Effector memory CD8-positive, alpha-beta T cell (primary cell): ENCODE measurements at regions not wholly inside any gene's neighbourhood (a gene's known extent, or its start where the extent isn't known, plus 50 kb on each side); places are given as distances from the start of the nearest gene placed in this dataset.

ENCODE experiments used
- ATAC-seq: fragments of 150-1000 bp; cut with Tn5 transposase; replicated peaks from 2 replicates; pipeline ENCODE4 v1.10.0; 2021; ENCODE audit warnings: mild to moderate bottlenecking, moderate library complexity
- DNase-seq, 3 experiments: peaks; one replicate each; pipeline ENCODE4 v3.0.0; 2021
- H3K27ac Mint-ChIP-seq, 2 donors: one replicate each; pipeline ENCODE4 v1.8.0; 2022; ENCODE audit warnings: mild to moderate bottlenecking in 2 of 2, mixed read lengths in 2 of 2, moderate library complexity in 2 of 2
- H3K27me3 Mint-ChIP-seq, 2 donors: one replicate each; pipeline ENCODE4 v1.8.0; 2022; ENCODE audit warnings: mixed read lengths in 2 of 2
- H3K36me3 Mint-ChIP-seq: one replicate; pipeline ENCODE4 v1.8.0; 2022; ENCODE audit warnings: mild to moderate bottlenecking, moderate library complexity, mixed read lengths; ENCODE audit not compliant: insufficient read depth
- H3K4me1 Mint-ChIP-seq, 2 donors: one replicate each; pipeline ENCODE4 v1.8.0; 2022; ENCODE audit warnings: low read depth in 2 of 2, mixed read lengths in 2 of 2
- H3K4me3 Mint-ChIP-seq, 2 donors: one replicate each; pipeline ENCODE4 v1.8.0; 2022; ENCODE audit warnings: mild to moderate bottlenecking in 2 of 2, mixed read lengths in 2 of 2, moderate library complexity in 2 of 2
- H3K9me3 Mint-ChIP-seq, 2 donors: one replicate each; pipeline ENCODE4 v1.8.0; 2022; ENCODE audit warnings: mixed read lengths in 2 of 2

DNA sequence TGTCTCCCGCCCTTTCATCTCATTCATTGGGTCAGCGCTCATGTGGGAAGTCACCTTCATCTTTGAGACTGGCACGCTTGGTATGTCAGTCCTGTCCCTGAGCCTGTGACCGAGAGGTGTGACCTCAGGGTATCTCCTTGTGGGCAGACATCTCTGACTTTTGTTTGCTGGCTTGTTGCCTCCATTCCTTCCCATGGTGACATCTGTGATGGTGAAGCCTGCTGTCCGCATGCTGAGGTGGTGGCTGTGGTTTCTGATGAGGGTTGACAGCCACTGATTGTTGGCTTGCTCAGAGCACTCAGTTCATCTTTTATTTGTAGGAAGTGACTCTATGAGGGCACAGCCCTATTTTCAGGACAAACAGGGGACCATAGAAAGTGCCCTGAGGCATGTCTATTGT, 139.2 kb downstream of the SLC4A3 start:
- H3K36me3 Mint-ChIP-seq = no peaks in the 10 kb centered on the region
- ATAC-seq (no peak), DNase-seq (no peak)
- H3K27ac Mint-ChIP-seq = no peak overlapping the region
- H3K4me3 Mint-ChIP-seq = no peak overlapping the region
- peaks cover 3 to 7% of the 10 kb centered on the region in 2 donors for H3K9me3 Mint-ChIP-seq
- H3K4me1 Mint-ChIP-seq = no peaks in the 10 kb centered on the region
- peaks cover 16 to 19% of the 10 kb centered on the region in 2 donors for H3K27me3 Mint-ChIP-seq

DNA sequence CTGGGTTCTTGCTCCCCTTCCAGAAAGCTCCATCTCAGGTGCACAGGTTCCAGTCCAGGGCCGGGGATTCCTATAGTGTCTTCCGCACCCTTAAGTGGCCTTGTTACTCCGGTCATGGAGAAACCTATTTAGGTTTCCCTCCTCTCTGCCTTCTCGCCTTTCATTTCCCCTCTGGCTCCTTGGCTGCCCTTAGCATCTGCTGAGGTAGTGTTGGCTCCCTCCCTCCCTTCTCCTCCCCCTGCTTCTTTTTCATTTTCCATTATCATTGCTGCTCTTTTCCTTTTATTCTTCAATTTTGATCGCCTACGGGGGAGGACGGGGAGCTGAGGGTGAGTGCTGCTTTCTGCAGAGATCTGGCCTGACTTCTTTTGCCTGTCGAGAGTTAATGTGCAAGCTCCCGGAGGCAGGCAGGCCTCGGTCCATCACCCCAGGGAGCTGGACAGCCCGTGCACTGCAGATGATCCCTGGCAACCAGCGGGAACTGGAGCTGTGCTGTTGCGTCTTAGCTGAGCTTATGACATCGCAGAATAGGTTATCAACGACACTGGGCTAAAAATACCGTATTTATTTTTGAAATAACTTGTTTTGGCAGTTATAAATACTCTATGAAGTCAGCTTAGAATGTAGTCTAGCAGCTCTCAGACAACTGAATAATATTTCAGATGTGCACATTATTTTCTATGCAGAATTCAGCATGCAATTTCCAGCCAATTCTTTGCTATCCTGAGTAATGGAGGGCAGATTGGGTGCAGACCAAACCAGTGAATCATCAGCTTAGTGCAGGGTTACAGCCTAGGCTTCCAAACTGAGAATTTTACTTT, 141.9 kb downstream of the SLC4A3 start:
- no peaks in the 10 kb centered on the region for H3K36me3 Mint-ChIP-seq
- H3K27ac Mint-ChIP-seq = no peak overlapping the region
- H3K9me3 Mint-ChIP-seq = peaks cover 3 to 7% of the 10 kb centered on the region in 2 donors
- H3K4me3 Mint-ChIP-seq = no peak overlapping the region
- DNase-seq (no peak), ATAC-seq (no peak)
- H3K4me1 Mint-ChIP-seq = no peaks in the 10 kb centered on the region
- peaks cover 19 to 37% of the 10 kb centered on the region in 2 donors for H3K27me3 Mint-ChIP-seq

- Mint-ChIP-seq H3K4me1 (no peaks in the 10 kb centered on the region), H3K36me3 (no peaks in the 10 kb centered on the region), H3K27me3 (peaks cover 18 to 55% of the 10 kb centered on the region in 2 donors), H3K27ac (no peak overlapping the region), H3K4me3 (no peak overlapping the region), H3K9me3 (peaks cover 3 to 7% of the 10 kb centered on the region in 2 donors)
- ATAC-seq (no peak), DNase-seq (no peak)
These were observed 144.7 kb downstream of the SLC4A3 start for GRCh38 chr2:219772103-219772635.

GRCh38 chr2:219772697-219773096, 145.3 kb downstream of the SLC4A3 start:
- peaks cover 3 to 6% of the 10 kb centered on the region in 2 donors for H3K9me3 Mint-ChIP-seq
- no peak for ATAC-seq
- H3K36me3 Mint-ChIP-seq = no peaks in the 10 kb centered on the region
- no peak overlapping the region for H3K27ac Mint-ChIP-seq
- no peak for DNase-seq
- H3K4me1 Mint-ChIP-seq = no peaks in the 10 kb centered on the region
- peaks cover 18 to 58% of the 10 kb centered on the region in 2 donors for H3K27me3 Mint-ChIP-seq
- H3K4me3 Mint-ChIP-seq = no peak overlapping the region

DNA sequence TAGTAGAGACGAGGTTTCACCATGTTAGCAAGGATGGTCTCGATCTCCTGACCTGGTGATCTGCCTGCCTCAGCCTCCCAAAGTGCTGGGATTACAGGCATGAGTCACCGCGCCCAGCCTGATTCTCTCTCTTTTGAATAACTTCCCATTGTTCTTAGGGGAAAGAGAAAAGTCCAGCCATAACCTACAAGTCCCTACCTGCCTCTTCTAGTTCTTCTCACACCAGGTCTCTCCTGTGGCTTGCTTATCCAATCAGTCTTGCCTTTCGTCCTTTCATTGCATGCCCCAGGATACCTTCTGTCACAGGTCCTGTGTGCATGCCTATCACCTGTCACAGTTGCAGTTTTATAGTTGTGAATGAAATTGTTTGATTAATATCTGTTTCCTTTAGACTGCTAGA, 148.1 kb downstream of the SLC4A3 start:
- Mint-ChIP-seq H3K4me1 (no peaks in the 10 kb centered on the region), H3K27me3 (peaks cover 12 to 53% of the 10 kb centered on the region in 2 donors), H3K36me3 (no peaks in the 10 kb centered on the region), H3K27ac (no peak overlapping the region), H3K9me3 (no peaks in the 10 kb centered on the region), H3K4me3 (no peak overlapping the region)
- ATAC-seq = no peak
- DNase-seq = no peak

DNA sequence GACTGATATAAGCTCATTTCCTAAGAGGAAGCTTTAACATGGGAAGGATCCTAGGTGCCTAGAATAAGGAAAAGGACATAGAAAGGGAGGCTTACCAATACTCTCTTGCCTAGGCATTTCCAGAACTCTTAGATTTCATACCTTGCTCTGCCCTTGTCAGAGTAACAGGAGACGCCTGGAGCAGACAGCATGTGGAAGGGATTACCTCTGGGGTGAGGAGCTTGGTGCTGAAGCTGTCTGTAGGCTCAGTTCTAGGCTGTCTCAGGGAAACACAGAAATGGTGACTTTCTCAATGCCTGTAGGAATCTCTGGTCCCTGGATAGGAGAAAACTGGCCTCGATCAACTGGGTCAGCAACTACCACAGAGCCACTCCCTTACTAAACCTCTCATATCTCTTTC, 150.0 kb downstream of the SLC4A3 start:
- H3K9me3 Mint-ChIP-seq = no peaks in the 10 kb centered on the region
- peaks cover 12 to 52% of the 10 kb centered on the region in 2 donors for H3K27me3 Mint-ChIP-seq
- H3K27ac Mint-ChIP-seq = no peak overlapping the region
- H3K36me3 Mint-ChIP-seq = no peaks in the 10 kb centered on the region
- no peaks in the 10 kb centered on the region for H3K4me1 Mint-ChIP-seq
- no peak overlapping the region for H3K4me3 Mint-ChIP-seq
- no peak for ATAC-seq
- DNase-seq = no peak

DNA sequence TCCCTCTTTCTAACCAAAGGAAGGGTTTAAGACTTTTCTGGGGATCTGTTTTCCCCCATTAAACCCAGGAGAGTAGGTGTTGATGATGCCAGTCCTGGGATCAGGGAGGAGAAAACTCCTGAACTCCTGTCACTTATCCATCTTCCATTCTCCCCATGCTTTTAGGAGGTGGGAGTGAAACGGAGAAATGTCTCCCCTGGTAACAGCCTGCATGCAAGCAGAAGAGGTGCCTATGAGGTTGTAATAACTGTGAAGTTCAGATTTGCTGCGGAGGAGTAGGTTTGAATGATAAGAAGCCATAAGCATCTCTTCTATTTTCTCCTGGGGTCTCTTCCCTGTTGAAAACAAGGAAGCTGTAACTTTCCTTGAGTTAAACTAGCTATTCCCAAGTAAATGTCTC, 150.8 kb downstream of the SLC4A3 start:
- H3K36me3 Mint-ChIP-seq = no peaks in the 10 kb centered on the region
- no peak overlapping the region for H3K27ac Mint-ChIP-seq
- DNase-seq (no peak), ATAC-seq (no peak)
- H3K27me3 Mint-ChIP-seq = peaks cover 17 to 44% of the 10 kb centered on the region in 2 donors
- H3K4me3 Mint-ChIP-seq = no peak overlapping the region
- no peaks in the 10 kb centered on the region for H3K4me1 Mint-ChIP-seq
- no peaks in the 10 kb centered on the region for H3K9me3 Mint-ChIP-seq

DNA sequence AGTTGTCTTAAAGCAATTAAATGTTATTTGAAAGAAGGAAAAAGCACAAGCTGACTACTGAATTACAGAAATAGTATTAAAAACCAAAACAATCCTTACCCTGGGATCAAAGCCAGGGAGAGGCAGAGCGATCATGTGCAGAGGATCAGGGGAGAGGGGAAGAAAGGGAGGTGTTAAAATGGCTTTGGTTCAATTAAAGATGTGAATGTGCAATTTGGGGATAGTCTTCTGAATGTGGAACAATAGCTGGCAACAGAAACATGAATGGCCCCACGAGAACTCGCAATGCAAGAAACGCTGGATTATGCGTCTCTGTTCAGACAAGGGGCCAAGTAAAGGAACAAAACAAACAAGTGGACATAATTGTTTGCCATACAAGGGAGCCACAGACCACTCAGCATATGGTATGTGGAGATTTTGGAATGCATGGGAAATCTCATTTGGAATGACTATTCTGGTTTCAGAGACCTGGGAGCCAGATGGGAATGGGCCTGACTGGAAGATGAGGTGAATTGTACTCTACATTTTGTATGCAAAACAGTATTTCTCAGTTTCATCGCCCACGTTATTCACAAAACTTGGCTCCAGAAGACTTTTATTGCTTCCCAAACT, 155.4 kb downstream of the SLC4A3 start:
- no peak overlapping the region for H3K4me3 Mint-ChIP-seq
- ATAC-seq = no peak
- no peaks in the 10 kb centered on the region for H3K9me3 Mint-ChIP-seq
- H3K27me3 Mint-ChIP-seq = peaks cover 11 to 34% of the 10 kb centered on the region in 2 donors
- no peak for DNase-seq
- H3K27ac Mint-ChIP-seq = no peak overlapping the region
- H3K4me1 Mint-ChIP-seq = no peaks in the 10 kb centered on the region
- H3K36me3 Mint-ChIP-seq = no peaks in the 10 kb centered on the region

DNA sequence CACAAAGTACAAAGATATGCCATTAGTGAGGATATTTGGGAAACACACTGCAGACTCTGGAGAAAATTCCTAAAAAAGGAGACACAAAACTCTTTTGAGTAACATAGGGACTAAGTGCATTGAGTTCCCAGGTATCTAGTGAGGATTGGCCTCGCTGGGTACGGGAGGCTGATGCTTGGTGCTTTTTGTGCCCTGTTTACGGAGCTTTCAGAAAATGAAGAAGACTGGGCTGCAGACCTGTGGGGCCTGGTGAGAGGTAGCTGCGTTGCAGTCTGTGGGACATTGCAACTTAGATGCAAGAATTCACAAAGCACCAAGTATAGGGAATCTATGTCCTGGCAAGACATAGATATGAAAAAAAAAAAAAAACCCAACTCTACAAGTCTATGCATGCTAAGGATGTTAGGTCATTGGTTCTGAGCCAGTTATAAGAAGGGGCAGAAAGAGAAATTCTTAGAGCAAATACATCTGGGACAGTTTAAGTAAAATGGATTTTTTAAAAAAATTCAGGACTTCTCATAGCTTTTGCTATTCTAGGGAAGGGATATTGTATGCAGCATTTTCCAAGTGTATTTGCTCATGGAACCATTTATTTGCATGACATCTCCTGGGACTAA, 156.0 kb downstream of the SLC4A3 start:
- no peaks in the 10 kb centered on the region for H3K36me3 Mint-ChIP-seq
- peaks cover 6 to 27% of the 10 kb centered on the region in 2 donors for H3K27me3 Mint-ChIP-seq
- H3K4me1 Mint-ChIP-seq = no peaks in the 10 kb centered on the region
- no peak for DNase-seq
- no peaks in the 10 kb centered on the region for H3K9me3 Mint-ChIP-seq
- H3K4me3 Mint-ChIP-seq = no peak overlapping the region
- no peak overlapping the region for H3K27ac Mint-ChIP-seq
- ATAC-seq = no peak

DNA sequence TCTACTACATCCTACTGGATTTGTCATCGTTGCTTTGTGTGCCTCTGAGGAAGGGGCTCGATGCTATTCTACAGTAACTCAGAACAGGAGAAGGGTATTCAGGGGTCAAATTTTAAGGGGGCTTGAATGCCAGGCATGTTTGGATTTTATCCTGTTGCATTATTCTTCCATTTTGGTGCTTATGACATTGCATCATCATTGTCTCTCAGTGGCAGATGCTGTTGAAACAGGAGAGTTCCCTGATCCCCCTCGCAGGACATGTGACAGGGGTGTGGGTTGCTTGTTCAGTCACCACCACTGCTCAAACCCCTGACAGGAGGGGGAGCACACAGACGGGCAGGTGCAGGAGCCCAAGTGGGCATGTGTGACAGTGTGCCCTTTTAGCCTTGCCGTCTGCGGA, 156.7 kb downstream of the SLC4A3 start:
- H3K36me3 Mint-ChIP-seq = no peaks in the 10 kb centered on the region
- H3K27ac Mint-ChIP-seq = no peak overlapping the region
- peaks cover 6 to 26% of the 10 kb centered on the region in 2 donors for H3K27me3 Mint-ChIP-seq
- DNase-seq (no peak), ATAC-seq (no peak)
- H3K9me3 Mint-ChIP-seq = no peaks in the 10 kb centered on the region
- H3K4me1 Mint-ChIP-seq = no peaks in the 10 kb centered on the region
- H3K4me3 Mint-ChIP-seq = no peak overlapping the region

GRCh38 chr2:219789476-219789875, 162.0 kb downstream of the SLC4A3 start:
- Mint-ChIP-seq H3K4me1 (no peaks in the 10 kb centered on the region), H3K36me3 (no peaks in the 10 kb centered on the region), H3K27ac (no peak overlapping the region), H3K9me3 (peaks cover 0 to 2% of the 10 kb centered on the region in 2 donors), H3K27me3 (peaks cover 0 to 24% of the 10 kb centered on the region in 2 donors), H3K4me3 (no peak overlapping the region)
- DNase-seq (no peak), ATAC-seq (no peak)

DNA sequence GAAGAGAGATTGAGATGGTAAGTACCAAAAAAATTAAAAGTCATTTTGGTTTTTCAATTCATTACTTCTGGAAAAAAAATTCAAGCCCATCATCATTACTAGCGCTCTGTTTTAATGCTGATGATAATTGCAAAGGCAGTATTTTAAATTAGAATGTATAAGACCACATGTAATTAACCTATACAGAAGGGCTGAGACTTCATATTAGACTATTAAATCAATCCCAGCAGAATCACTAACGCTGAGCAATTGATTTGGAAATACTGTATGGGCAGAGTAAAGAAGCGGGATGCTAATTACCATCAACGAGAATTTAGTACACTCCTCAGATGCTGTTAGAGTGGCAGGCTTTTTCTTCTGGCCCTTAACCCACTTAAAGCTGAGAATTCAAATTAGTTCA, 165.0 kb downstream of the SLC4A3 start:
- H3K9me3 Mint-ChIP-seq = peaks cover 0 to 2% of the 10 kb centered on the region in 2 donors
- DNase-seq (no peak), ATAC-seq (no peak)
- no peaks in the 10 kb centered on the region for H3K36me3 Mint-ChIP-seq
- H3K4me1 Mint-ChIP-seq = no peaks in the 10 kb centered on the region
- H3K4me3 Mint-ChIP-seq = no peak overlapping the region
- H3K27ac Mint-ChIP-seq = no peak overlapping the region
- peaks cover 0 to 6% of the 10 kb centered on the region in 2 donors for H3K27me3 Mint-ChIP-seq

- Mint-ChIP-seq H3K36me3 (no peaks in the 10 kb centered on the region), H3K27me3 (peaks cover 0 to 5% of the 10 kb centered on the region in 2 donors), H3K27ac (no peak overlapping the region), H3K4me3 (no peak overlapping the region), H3K4me1 (no peaks in the 10 kb centered on the region), H3K9me3 (peaks cover 0 to 2% of the 10 kb centered on the region in 2 donors)
- ATAC-seq (no peak), DNase-seq (no peak)
These were observed 171.0 kb downstream of the SLC4A3 start for GRCh38 chr2:219798430-219798829.
